ENCODE measurements at regions not wholly inside any gene's neighbourhood (a gene's known extent, or its start where the extent isn't known, plus 50 kb on each side); places are given as distances from the start of the nearest gene placed in this dataset.
"Not testable (repeated sequence)": the region's sequence is repeated elsewhere in the genome, so short reads cannot be mapped to it uniquely, and the experiment has no call there.

DNA sequence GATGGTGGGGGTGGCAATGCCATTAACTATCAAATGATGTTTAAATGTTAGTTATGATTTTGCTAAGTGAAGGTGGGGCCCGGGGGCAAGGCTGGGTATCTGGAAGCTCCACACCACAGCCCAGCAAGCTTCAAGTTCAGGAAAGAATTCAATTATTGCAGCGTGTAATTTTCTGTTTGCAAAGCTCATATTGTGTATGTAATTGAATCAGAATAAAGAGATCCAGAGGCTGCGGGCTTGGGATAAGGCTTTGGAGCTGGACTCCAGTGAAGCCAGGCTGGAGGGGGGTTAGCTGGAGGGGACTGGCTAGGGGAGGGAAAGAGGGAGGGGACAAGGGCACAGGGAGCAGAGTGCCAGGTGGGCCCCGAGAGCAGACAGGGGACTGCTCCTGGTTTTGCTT, 557.1 kb upstream of the CADM1 start:
- DNase-seq: no peak

DNA sequence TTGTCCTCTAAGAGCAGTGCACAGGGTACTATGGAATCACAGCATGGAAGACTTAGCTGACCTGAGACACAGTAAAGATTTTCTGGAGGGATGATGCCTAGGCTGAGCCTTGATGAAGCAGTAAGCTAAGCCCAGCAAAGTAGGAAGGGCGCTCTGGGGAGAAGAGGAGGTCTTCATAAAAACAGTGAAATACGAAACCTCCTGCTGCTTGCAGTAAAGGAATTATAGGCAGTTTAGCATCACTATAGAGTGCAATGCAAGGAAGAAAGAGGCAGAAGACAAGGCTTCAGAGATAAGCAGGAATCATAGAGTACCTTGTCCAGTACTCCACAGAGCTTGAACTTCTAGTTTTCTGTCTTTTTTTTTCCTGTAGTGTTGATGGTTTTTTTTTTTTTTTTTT, 555.7 kb upstream of the CADM1 start:
- DNase-seq: no peak

DNA sequence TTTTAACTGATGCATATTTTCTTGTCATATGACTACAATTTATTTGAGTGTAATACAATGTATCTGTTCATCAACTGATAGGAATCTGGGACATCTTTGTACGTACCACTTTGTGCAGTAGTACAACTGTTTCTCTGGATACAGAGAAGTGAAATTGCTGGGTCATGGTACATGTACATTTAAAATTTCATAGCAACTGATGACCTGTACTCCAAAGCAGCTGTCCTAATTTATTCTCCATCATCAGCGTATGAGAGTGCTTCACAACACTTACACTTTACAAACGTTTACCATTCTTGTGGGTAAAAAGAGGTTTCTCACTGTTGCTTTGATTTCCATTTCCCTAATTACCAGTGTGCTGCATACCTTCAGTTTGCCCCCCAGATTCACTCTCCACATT, 552.8 kb upstream of the CADM1 start:
- no peak for DNase-seq

DNA sequence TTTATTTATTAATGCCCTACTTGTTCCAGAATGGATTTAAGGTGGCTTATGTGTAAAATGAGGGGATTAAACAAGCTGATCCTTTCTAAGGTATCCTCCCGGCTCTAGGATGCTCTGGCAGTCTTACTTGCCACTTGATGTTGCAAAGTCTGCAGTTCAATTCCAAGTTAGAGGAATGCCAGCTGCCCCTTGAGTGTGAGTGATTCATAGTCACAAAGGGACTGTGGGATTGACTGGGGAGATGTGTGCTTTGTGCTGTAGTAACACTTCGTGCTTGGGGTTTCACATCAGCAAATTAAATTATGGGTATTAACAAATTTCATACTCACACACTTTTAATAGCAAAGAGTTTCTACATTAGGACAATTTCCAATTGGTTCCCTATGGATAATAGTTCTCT, 550.8 kb upstream of the CADM1 start:
- no peak for DNase-seq

DNA sequence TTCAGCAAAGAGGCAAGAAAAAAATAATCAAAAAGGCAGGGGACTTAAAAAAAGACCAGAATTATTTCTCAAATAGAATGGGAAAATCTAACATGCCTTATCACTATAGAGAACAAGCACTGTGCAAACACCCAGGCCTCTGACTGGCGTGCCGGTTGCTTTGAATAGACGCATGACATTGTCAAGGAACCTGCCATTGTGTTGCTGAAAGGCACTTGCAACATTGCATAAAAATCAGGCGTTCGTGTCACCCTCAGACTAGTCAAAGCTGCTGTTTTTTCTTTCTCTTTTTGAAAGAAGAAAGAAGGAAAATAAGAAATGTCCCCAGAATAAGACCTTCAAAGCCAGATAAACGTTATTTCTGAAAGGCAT, 549.3 kb upstream of the CADM1 start:
- DNase-seq: no peak

DNA sequence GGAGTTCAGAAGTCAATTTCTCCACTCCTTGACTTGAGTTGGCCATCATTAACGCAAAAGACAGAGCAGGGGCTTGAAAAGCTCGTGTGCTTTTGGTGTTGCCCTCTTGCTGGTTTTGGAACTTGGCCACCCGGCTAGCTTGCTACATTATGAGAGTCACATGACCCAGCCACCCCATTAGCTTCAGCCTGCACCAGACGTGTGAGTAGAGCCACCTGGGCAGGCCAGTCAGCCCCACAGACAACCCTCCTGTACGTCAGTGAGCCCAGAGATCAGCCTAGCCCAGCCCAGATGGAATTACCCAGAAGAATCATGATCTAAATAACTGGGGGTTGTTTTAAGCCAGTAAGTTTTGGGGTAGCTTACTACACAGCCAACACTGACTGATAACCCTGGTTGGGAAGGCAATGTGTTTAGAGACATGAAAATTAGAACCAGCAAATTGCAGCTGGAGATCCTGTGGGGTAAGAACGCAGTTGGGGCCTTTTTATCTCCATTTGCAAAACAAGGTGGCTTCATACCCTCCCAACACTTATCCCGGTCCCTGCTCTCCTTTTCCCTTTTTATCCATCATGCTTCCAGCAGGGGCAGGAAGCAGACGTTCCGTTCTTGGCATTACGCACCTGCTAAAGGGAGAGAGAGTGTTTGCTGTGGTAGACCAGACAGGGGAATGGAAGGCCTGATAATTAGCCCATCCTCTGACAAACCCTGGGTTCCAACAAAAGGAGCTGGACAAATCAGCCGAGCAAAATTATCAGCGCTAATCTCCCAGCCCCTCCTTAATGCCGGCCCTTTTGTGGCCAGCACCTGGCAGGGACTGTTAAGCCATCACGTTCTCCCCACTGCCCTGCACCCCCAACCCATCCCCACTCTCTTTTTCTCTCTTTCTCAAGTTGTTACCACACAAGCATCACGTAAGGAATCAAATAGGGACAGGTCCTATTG, 548.7 kb upstream of the CADM1 start:
- no peak for DNase-seq

DNA sequence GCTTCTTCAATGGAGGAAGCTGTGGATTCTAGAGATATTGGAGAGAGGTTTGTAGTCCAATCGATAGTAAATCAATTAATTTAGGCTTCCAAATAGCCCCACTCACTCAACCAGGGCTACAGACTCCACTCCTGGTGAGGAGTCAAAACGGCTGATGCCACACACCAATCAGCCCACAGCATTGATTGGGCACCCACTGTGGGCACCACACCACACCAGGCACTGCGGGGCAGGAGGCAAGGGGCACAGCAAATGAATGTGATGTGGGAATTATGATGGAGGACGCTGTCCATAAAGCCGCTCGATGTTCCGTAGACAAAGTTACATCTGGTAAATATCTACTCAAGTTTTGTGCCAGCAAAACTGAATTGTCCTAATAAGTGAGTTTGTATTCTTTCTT, 547.3 kb upstream of the CADM1 start:
- DNase-seq: no peak

DNA sequence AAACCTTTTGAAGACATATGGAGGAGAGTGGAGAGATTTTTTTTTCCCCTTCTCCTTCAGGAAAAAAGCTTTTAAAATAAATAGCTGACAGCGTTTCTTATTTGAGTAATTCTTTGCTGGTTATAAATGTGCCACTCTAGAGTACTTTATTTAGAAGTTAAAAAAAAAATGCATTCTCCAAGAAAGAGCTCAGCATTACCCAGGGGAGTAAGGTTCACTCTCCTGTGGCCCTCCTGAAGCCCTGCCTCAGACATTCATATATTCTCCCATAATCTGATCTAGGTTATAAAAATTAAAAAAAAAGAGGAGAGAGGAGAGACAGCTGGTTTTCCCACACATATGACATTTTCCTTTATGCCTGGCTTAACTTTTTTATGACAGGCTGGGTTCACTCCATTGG, 545.2 kb upstream of the CADM1 start:
- no peak for DNase-seq

DNA sequence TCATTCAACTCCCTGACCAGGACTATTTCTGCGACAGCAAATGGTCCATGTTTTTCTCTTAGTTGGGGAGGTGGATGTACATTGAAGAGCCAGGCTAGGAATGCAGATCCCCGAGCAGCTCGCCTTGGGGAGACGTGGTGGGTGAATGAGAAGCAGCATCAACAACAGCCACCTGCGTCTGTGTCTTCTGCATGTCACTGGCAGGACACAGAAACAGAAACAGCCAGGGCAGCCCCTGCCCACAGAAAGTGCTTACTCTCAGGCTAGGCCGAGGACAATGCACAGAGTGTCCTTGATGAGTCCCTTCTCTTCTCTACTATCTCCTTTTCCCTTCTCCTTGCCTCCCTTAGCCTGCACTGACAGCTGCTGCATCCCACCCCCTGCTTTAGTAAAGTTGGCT, 541.9 kb upstream of the CADM1 start:
- DNase-seq: no peak

DNA sequence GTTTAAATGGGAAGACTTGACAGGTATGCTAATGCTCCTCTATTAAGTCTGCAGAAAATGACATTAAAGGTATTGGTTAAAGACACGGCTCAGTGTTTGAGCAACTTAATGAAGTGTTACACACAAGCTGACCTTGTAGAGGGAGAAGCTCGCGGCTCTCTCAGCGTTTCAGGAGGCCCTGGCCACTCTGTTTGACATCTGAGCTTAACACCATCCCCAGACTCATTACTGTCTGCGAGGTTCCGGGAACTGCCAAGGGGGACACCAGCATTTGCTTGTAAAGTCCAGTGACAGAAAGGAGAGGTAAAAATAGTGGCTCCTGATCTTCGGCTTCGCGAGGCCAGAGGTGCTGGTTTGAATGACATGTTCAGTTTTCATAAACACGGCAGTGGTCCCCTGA, 540.7 kb upstream of the CADM1 start:
- no peak for DNase-seq

DNA sequence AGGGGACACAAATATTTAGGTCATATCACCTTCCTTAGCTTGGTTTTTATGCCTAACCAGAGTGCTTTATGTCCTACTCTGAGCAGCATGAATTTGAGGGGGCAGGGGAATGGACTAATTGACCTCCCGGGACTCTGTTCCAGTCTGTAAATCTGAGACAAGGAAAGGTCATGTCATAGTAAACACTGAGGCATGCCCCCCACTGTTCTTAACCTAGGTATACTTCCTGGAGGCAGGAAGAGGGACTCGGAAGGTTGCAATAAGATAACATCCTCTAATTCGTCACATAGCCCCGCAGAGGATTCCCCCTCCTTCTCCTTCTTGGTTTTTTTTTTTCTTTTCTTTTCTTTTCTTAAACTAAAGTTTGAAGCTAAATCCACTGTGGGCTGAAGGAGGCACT, 540.3 kb upstream of the CADM1 start:
- DNase-seq: no peak

DNA sequence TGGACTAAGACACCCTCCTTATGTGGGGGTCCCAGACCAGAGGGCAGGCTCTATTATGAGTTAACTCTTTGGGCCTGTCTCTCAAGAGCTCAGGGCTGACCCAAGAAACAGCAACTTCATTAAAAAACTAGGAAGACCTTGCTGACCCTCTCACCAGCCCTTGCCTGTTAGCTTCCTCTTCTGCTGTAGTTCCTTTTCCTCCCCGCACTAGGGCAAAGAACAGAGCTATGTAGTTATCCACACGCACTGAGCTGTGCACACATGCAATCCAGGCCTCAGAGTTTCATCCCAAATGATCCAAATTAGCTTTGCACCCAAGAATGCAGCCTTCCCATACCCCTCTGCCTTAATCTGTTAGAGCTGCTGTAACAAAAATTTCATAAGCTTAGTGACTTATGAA, 539.6 kb upstream of the CADM1 start:
- no peak for DNase-seq

DNA sequence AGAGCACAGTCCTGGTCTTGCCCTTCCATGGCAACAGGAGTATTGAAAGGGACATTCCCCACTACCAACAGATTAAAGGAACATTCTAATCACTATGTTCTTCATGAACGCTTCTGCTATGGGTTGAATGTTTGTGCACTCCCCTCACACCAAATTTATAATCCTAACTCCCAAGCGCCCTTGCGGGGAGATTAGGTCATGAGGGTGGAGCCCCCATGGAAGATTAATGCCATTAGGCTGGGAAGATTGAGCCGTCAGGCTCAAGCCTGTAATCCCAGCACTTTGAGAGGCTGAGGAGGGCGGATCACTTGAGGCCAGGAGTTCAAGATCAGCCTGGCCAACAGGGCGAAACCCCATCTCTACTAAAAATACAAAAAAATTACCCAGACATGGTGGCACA, 538.8 kb upstream of the CADM1 start:
- not testable (repeated sequence) for DNase-seq

DNA sequence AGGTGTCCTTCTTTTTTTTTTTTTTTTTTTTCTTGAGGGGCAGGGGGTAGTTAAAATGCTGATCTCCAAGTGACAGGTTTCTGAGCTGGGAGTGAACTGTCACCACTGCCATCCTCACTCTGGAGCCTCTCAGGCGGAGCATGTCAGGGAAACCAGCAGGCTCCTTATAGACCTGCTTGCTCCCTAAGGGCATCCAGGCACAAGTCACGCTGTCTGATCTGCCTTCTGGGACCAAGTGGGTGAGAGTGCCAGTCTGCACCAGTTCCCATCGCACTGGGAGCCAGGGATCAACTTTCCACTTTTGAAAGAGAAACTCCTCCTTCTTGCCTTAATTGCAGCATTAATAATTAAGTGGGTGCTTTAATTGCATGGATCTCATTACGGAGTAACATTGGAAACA, 537.9 kb upstream of the CADM1 start:
- no peak for DNase-seq

DNA sequence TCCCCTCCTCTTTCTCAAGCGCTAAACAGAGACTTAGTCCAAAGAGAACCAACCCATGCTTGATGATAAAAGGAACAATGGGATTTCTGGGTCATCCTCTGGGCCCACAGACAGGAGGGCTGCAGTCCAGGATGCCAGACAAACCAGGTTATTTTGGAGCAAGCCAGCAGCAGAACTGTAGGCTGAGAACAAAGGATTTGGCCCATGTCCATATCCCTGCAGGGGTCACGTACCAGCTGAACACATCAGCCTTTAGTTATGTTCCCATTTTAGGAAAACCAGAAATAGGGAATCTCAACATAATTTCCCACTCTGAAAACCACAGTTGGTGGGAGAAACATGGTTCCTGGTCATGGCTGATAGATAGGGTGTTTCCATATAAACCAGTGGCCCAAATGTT, 533.6 kb upstream of the CADM1 start:
- no peak for DNase-seq

DNA sequence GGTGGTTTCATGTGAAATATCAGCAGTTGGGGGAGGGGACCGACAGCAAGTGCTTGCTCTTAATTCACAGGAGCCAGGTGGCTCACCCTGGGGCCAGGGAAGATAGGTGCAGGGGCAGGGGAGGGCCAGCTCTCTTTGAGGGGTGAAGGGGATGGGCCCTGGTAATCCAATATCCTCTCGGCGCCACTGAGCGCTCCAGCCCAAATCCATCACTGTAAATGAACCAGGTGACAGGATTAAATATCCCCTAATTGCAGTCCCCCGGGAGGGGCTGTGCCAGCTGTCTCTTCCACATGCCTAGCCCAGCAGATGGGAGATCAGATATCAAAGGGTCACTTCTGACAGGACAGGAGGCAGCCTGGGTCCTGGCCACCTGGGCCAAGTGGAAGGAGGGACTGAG, 531.8 kb upstream of the CADM1 start:
- no peak for DNase-seq

DNA sequence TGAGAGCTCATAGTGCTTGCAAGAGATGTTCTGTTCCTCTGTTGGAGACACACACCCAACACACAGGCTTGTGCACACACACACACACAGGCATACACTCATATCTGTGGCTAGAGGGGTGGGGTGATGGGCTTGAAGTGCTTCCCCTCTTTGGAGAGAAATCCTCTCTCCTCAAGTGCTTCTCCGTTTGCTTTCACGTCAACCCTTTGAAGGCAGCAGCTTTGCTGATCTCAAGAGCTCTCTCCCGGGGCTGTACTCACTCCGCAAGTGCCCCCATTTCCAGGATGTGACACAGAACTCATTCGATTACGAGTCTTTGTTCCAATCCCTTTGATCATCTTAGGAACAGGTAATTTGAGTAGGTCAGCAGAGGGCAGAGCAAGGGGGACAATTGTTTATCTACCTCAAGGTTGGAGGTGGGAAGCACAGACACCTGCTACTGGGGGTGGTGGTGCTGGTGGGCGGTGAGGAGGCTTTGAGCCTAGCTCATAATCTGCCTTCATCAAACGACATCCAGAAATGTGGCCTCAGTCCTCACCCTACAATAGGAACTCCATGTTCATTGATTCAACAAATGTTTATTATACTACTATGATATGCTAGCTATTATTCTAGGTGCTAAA, 529.8 kb upstream of the CADM1 start:
- DNase-seq: no peak

DNA sequence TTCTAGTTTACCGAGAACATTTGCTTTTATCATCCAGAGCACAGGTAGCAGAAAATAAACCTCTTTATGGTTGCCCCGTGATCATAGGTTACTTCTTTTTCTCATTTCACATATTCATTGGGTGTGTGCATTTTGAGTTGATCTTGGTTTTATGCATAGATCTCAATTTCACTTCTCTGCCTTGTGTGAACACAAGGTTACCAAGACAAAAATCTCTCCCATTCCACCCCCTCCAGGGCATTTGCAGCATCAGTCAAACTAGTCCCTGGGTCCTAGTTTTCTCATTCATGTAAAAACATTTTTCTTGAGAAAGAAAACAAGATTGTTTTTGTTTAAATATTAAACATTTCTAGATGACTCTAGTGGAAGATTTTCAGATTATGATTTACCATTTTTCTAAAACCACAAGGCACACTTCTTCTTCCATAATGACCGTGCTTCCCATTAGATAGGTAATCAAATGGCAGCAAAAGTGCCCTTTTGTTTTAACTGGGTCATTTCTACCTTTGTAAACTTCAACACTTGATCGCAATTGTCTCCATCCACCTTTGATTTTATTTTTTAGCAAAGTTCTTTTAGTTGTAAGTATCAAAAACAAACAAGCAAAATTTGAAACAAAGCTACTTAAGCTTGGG, 526.6 kb upstream of the CADM1 start:
- no peak for DNase-seq

DNA sequence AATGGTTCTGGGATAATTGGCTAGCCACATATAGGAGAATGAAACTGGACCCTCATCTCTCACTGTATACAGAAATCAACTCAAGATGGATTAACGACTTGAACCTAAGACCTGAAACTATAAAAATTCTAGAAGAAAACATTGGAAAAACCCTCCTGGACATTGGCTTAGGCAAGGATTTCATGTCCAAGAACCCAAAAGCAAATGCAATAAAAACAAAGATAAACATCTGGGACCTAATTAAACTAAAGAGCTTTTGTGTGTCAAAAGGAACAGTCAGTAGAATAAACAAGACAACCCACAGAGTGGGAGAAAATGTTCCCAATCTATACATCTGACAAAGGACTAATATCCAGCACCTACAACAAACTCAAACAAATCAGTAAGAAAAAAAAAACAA, 524.3 kb upstream of the CADM1 start:
- not testable (repeated sequence) for DNase-seq

DNA sequence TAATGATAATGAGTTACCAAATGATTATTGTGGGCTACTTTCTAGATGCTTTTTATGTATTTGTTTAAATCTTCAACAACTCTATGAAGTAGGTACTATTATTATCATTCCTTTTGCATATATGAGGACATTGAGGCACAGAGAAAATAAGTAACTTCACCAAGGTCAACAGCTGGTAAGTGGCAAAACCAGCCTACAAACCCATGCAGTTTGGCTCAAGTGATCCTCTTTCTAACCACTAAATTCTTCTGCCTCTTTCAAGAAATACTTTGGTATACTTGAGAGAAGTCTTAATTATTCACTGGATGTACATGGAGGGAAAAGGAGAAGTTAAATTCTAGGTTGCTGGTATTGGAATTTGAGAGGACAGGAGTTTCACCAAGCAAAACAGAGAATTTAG, 495.2 kb upstream of the CADM1 start:
- no peak for DNase-seq

DNA sequence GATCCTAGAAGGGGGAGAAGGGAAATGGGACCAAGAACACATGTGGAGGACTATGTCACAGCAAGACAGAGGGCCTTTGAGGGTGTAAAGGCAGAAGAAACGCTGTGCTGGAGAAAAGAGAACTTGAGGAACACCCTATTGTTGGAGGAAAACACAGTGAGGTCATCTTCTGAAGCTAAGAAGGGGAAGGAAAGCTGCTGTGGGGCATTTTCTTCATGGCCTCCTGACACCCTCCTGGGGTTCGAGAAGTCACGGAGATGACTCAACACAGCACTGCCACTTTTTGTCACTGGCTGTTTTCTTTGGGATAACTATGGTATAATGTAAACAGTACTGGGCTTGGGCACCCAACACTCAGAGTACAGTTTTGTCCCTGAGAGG, 492.6 kb upstream of the CADM1 start:
- no peak for DNase-seq

DNA sequence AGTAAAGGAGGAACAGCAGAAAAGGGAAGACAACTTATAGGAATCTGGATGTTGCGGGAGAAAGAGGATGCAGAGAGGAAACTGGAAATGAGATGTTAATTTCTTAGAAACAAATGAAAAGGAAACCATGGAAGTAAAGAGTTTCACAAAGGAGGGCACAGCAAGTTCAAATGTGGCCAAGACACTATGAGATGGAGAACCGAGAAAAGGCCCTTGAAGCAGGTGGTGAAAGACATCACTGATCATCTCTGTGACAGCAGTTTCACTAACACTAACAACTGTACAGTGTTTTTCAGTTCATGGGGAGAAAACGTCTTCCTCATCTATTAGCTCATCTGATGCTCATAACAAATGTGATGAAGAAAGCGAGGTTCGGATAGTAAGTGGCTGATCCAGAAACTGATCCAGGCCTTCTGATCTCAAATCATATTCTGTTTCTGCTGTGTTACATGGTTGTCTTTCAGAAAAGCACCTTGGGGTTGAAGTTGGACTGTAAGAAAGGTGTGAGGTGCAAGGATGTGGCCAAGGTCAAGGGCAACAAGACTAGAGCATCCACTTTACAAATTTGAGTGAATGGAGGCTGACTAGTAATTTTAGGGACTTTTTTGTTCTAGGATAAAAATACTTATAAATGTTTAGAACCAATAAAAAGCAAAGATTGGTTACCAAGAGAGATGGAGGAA, 492.1 kb upstream of the CADM1 start:
- DNase-seq: no peak

DNA sequence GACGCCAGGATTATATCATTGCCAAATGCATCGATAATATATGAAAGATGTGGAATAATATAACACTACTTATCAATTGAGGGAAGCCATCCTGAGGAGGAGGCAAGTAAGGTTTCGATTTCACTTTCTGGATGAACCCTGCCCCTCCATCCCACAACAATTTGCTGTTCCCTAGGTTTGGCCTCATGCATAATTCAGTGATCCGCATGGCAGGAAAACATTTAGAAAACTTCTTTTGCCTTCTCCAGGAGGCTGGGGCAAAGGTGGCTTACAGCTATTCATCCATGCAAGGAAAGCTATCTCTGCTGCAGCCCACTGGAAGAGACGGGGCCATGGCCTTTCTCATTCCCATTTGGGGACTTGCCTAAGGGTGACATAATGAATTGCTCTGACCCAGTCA, 489.4 kb upstream of the CADM1 start:
- DNase-seq: no peak

DNA sequence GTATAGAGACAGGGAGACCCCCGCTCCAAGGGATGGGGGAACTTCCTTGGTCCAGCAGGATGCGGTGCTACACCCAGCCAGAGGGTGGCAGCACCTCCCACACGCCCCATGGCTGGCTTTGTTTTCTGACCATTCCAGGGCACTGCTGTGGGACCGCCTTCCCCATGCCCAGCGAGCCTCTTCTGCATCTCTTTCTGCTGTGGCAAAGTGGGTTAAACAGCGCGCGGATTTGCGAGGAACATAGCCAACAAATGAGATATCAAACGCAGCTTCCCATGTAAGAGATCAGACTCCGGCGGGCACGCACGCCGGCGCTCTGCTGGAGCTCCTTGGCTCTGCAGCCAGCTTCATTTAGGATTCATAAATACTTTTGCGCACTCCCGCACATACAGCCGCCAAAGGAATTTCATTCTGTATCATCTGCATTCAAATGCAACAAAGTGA, 485.8 kb upstream of the CADM1 start:
- DNase-seq: no peak
